ENCODE measurements at regions not wholly inside any gene's neighbourhood (a gene's known extent, or its start where the extent isn't known, plus 50 kb on each side); places are given as distances from the start of the nearest gene placed in this dataset.

- no peak for DNase-seq (ENCODE audit: low read depth in 1 of 2, low spot score in 1 of 2)
These were observed 295.8 kb upstream of the SEL1L start for GRCh38 chr14:81829447-81829846.

- no peak for DNase-seq (ENCODE audit: low read depth in 1 of 2, low spot score in 1 of 2)
These were observed 297.6 kb upstream of the SEL1L start for GRCh38 chr14:81831128-81831820.

GRCh38 chr14:81834308-81834707 is 300.7 kb upstream of the SEL1L start:
- DNase-seq (ENCODE audit: low read depth in 1 of 2, low spot score in 1 of 2): no peak

- DNase-seq (ENCODE audit: low read depth in 1 of 2, low spot score in 1 of 2): no peak
These were observed 303.7 kb upstream of the SEL1L start for GRCh38 chr14:81837304-81837703.

- DNase-seq (ENCODE audit: low read depth in 1 of 2, low spot score in 1 of 2): no peak
These were observed 305.4 kb upstream of the SEL1L start for GRCh38 chr14:81839056-81839455.

- no peak for DNase-seq (ENCODE audit: low read depth in 1 of 2, low spot score in 1 of 2)
These were observed 307.7 kb upstream of the SEL1L start for GRCh38 chr14:81841346-81841745.

- no peak for DNase-seq (ENCODE audit: low read depth in 1 of 2, low spot score in 1 of 2)
These were observed 316.1 kb upstream of the SEL1L start for GRCh38 chr14:81849714-81850113.

- no peak for DNase-seq (ENCODE audit: low read depth in 1 of 2, low spot score in 1 of 2)
These were observed 321.4 kb upstream of the SEL1L start for GRCh38 chr14:81855007-81855406.

GRCh38 chr14:81859046-81859445 is 325.4 kb upstream of the SEL1L start:
- no peak for DNase-seq (ENCODE audit: low read depth in 1 of 2, low spot score in 1 of 2)

- DNase-seq (ENCODE audit: low read depth in 1 of 2, low spot score in 1 of 2): no peak
These were observed 334.5 kb upstream of the SEL1L start for GRCh38 chr14:81868172-81868571.

- DNase-seq (ENCODE audit: low read depth in 1 of 2, low spot score in 1 of 2): no peak
These were observed 338.1 kb upstream of the SEL1L start for GRCh38 chr14:81871706-81872105.

GRCh38 chr14:81884382-81884781 is 350.7 kb upstream of the SEL1L start:
- no peak for DNase-seq (ENCODE audit: low read depth in 1 of 2, low spot score in 1 of 2)

- no peak for DNase-seq (ENCODE audit: low read depth in 1 of 2, low spot score in 1 of 2)
These were observed 352.9 kb upstream of the SEL1L start for GRCh38 chr14:81886588-81886987.

- DNase-seq (ENCODE audit: low read depth in 1 of 2, low spot score in 1 of 2): no peak
These were observed 355.9 kb upstream of the SEL1L start for GRCh38 chr14:81889529-81889928.

GRCh38 chr14:81890020-81890419 is 356.4 kb upstream of the SEL1L start:
- no peak for DNase-seq (ENCODE audit: low read depth in 1 of 2, low spot score in 1 of 2)

GRCh38 chr14:81903477-81903876 is 369.8 kb upstream of the SEL1L start:
- DNase-seq (ENCODE audit: low read depth in 1 of 2, low spot score in 1 of 2): no peak

GRCh38 chr14:81927070-81927469 is 393.4 kb upstream of the SEL1L start:
- DNase-seq (ENCODE audit: low read depth in 1 of 2, low spot score in 1 of 2): no peak

GRCh38 chr14:81931828-81932227 is 398.2 kb upstream of the SEL1L start:
- no peak for DNase-seq (ENCODE audit: low read depth in 1 of 2, low spot score in 1 of 2)

GRCh38 chr14:81936348-81936747 is 402.7 kb upstream of the SEL1L start:
- DNase-seq (ENCODE audit: low read depth in 1 of 2, low spot score in 1 of 2): no peak

GRCh38 chr14:81936902-81937301 is 403.2 kb upstream of the SEL1L start:
- DNase-seq (ENCODE audit: low read depth in 1 of 2, low spot score in 1 of 2): no peak

GRCh38 chr14:81938341-81938740 is 404.7 kb upstream of the SEL1L start:
- DNase-seq (ENCODE audit: low read depth in 1 of 2, low spot score in 1 of 2): no peak

- DNase-seq (ENCODE audit: low read depth in 1 of 2, low spot score in 1 of 2): no peak
These were observed 407.0 kb upstream of the SEL1L start for GRCh38 chr14:81940651-81941050.

GRCh38 chr14:81942071-81942470 is 408.4 kb upstream of the SEL1L start:
- no peak for DNase-seq (ENCODE audit: low read depth in 1 of 2, low spot score in 1 of 2)

GRCh38 chr14:81946375-81946774 is 412.7 kb upstream of the SEL1L start:
- DNase-seq (ENCODE audit: low read depth in 1 of 2, low spot score in 1 of 2): no peak

All from activated CD4-positive, alpha-beta T cell treated with anti-CD3 and anti-CD28 coated beads, Interleukin-2, amount 50 U/mL, for 24 hours (primary cell).